ENCODE measurements at regions not wholly inside any gene's neighbourhood (a gene's known extent, or its start where the extent isn't known, plus 50 kb on each side); places are given as distances from the start of the nearest gene placed in this dataset.

GRCh38 chr1:194068446-194069167 is 882.2 kb upstream of the B3GALT2 start:
- TF ChIP-seq, protein P1, sequence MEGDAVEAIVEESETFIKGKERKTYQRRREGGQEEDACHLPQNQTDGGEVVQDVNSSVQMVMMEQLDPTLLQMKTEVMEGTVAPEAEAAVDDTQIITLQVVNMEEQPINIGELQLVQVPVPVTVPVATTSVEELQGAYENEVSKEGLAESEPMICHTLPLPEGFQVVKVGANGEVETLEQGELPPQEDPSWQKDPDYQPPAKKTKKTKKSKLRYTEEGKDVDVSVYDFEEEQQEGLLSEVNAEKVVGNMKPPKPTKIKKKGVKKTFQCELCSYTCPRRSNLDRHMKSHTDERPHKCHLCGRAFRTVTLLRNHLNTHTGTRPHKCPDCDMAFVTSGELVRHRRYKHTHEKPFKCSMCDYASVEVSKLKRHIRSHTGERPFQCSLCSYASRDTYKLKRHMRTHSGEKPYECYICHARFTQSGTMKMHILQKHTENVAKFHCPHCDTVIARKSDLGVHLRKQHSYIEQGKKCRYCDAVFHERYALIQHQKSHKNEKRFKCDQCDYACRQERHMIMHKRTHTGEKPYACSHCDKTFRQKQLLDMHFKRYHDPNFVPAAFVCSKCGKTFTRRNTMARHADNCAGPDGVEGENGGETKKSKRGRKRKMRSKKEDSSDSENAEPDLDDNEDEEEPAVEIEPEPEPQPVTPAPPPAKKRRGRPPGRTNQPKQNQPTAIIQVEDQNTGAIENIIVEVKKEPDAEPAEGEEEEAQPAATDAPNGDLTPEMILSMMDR (IDR thresholded peaks at IDR 0.05 in 4 of 5, conservative IDR thresholded peaks at IDR 0.05 in 1 of 5), result no peak
- no peak for TF ChIP-seq POLR2A (IDR thresholded peaks at IDR 0.05)
